HG03064 (cell line): ENCODE measurements at regions not wholly inside any gene's neighbourhood (a gene's known extent, or its start where the extent isn't known, plus 50 kb on each side); places are given as distances from the start of the nearest gene placed in this dataset.

ENCODE experiments used
- ATAC-seq: cut with Tn5 transposase; IDR thresholded peaks from one replicate; pipeline ENCODE4 v1.9.1; 2021; ENCODE audit warnings: low read depth; ENCODE audit not compliant: unreplicated experiment

GRCh38 chr2:187918996-187919821, 365.0 kb upstream of the TFPI start:
- no peak for ATAC-seq

- ATAC-seq = no peak
Observed at GRCh38 chr2:187920511-187920910, 366.3 kb upstream of the TFPI start.

- ATAC-seq = no peak
Observed at GRCh38 chr2:187922846-187923245, 368.6 kb upstream of the TFPI start.

GRCh38 chr2:187924293-187924692, 367.4 kb upstream of the GULP1 start:
- ATAC-seq = no peak

- no peak for ATAC-seq
Observed at GRCh38 chr2:187934236-187934635, 357.4 kb upstream of the GULP1 start.

- ATAC-seq = no peak
Observed at GRCh38 chr2:187934692-187935091, 357.0 kb upstream of the GULP1 start.

- no peak for ATAC-seq
Observed at GRCh38 chr2:187935126-187935525, 356.5 kb upstream of the GULP1 start.

GRCh38 chr2:187936228-187936627, 355.4 kb upstream of the GULP1 start:
- no peak for ATAC-seq

GRCh38 chr2:187939180-187939579, 352.5 kb upstream of the GULP1 start:
- ATAC-seq = no peak

- ATAC-seq = no peak
Observed at GRCh38 chr2:187942876-187943275, 348.8 kb upstream of the GULP1 start.

GRCh38 chr2:187943772-187944369, 347.8 kb upstream of the GULP1 start:
- ATAC-seq = no peak

GRCh38 chr2:187949859-187950258, 341.8 kb upstream of the GULP1 start:
- no peak for ATAC-seq

- ATAC-seq = no peak
Observed at GRCh38 chr2:187951470-187952218, 340.0 kb upstream of the GULP1 start.

GRCh38 chr2:187956906-187957534, 334.7 kb upstream of the GULP1 start:
- ATAC-seq = no peak

GRCh38 chr2:187959821-187960220, 331.9 kb upstream of the GULP1 start:
- no peak for ATAC-seq

- ATAC-seq = no peak
Observed at GRCh38 chr2:187962538-187962937, 329.1 kb upstream of the GULP1 start.

GRCh38 chr2:187964746-187965145, 326.9 kb upstream of the GULP1 start:
- no peak for ATAC-seq

GRCh38 chr2:187966924-187967323, 324.8 kb upstream of the GULP1 start:
- no peak for ATAC-seq

GRCh38 chr2:187971893-187972292, 319.8 kb upstream of the GULP1 start:
- ATAC-seq = no peak

GRCh38 chr2:187976259-187976985, 315.3 kb upstream of the GULP1 start:
- no peak for ATAC-seq
